IPS-20b (cell line): ENCODE measurements at regions not wholly inside any gene's neighbourhood (a gene's known extent, or its start where the extent isn't known, plus 50 kb on each side); places are given as distances from the start of the nearest gene placed in this dataset.

ENCODE experiments used
- H3K27ac ChIP-seq: one replicate; pipeline ENCODE4 v1.5.1; 2013; ENCODE audit warnings: low read length
- H3K27me3 ChIP-seq: 2 replicates; pipeline ENCODE4 v1.6.1; 2013; ENCODE audit warnings: mild to moderate bottlenecking, low read length, inconsistent platforms; ENCODE audit not compliant: insufficient read depth
- H3K36me3 ChIP-seq: 2 replicates; pipeline ENCODE4 v1.6.1; 2013; ENCODE audit warnings: low read depth, mild to moderate bottlenecking, inconsistent platforms, low read length, moderate library complexity; ENCODE audit not compliant: insufficient read depth
- H3K4me1 ChIP-seq: 2 replicates; pipeline ENCODE4 v1.6.1; 2013; ENCODE audit warnings: mild to moderate bottlenecking, control low read depth, inconsistent platforms, low read length, moderate library complexity; ENCODE audit not compliant: insufficient read depth
- H3K4me3 ChIP-seq: 2 replicates; pipeline ENCODE4 v1.5.1; 2013; ENCODE audit warnings: mild to moderate bottlenecking, low read length, inconsistent platforms
- H3K9ac ChIP-seq: 2 replicates; pipeline ENCODE4 v1.6.1; 2013; ENCODE audit warnings: low read depth, mild to moderate bottlenecking, inconsistent platforms, low read length, moderate library complexity
- H3K9me3 ChIP-seq: 2 replicates; pipeline ENCODE4 v1.6.1; 2013; ENCODE audit warnings: mild to moderate bottlenecking, low read depth, low read length, inconsistent platforms; ENCODE audit not compliant: insufficient read depth

- Histone ChIP-seq H3K4me3 (no peak overlapping the region), H3K9me3 (no peaks in the 10 kb centered on the region), H3K36me3 (no peaks in the 10 kb centered on the region), H3K4me1 (no peaks in the 10 kb centered on the region), H3K27ac (no peak overlapping the region), H3K9ac (no peak overlapping the region), H3K27me3 (no peaks in the 10 kb centered on the region)
Measured at GRCh38 chr12:41701943-41702601, 442.6 kb downstream of the GXYLT1 start.

- Histone ChIP-seq H3K9me3 (no peaks in the 10 kb centered on the region), H3K36me3 (no peaks in the 10 kb centered on the region), H3K27ac (no peak overlapping the region), H3K4me3 (no peak overlapping the region), H3K4me1 (no peaks in the 10 kb centered on the region), H3K27me3 (no peaks in the 10 kb centered on the region), H3K9ac (no peak overlapping the region)
Measured at GRCh38 chr12:41700940-41701339, 443.7 kb downstream of the GXYLT1 start.

- no peak overlapping the region for H3K4me3 ChIP-seq
- no peak overlapping the region for H3K9ac ChIP-seq
- H3K36me3 ChIP-seq = no peaks in the 10 kb centered on the region
- H3K9me3 ChIP-seq = no peaks in the 10 kb centered on the region
- H3K27me3 ChIP-seq = no peaks in the 10 kb centered on the region
- no peaks in the 10 kb centered on the region for H3K4me1 ChIP-seq
- no peak overlapping the region for H3K27ac ChIP-seq
Measured at GRCh38 chr12:41699658-41700057, 445.0 kb downstream of the GXYLT1 start.

- no peak overlapping the region for H3K4me3 ChIP-seq
Measured at GRCh38 chr12:41697161-41697560, 447.5 kb downstream of the GXYLT1 start.

GRCh38 chr12:41684997-41685396, 459.7 kb downstream of the GXYLT1 start:
- no peaks in the 10 kb centered on the region for H3K9me3 ChIP-seq
- H3K36me3 ChIP-seq = no peaks in the 10 kb centered on the region
- H3K4me3 ChIP-seq = no peak overlapping the region
- H3K4me1 ChIP-seq = no peaks in the 10 kb centered on the region
- H3K27ac ChIP-seq = no peak overlapping the region
- no peaks in the 10 kb centered on the region for H3K27me3 ChIP-seq
- H3K9ac ChIP-seq = no peak overlapping the region

More at GRCh38 chr12:41697161-41697560, 447.5 kb downstream of the GXYLT1 start:
- H3K9ac ChIP-seq = no peak overlapping the region
- no peaks in the 10 kb centered on the region for H3K27me3 ChIP-seq
- H3K9me3 ChIP-seq = no peaks in the 10 kb centered on the region
- no peaks in the 10 kb centered on the region for H3K36me3 ChIP-seq
- H3K27ac ChIP-seq = no peak overlapping the region
- H3K4me1 ChIP-seq = no peaks in the 10 kb centered on the region

- no peaks in the 10 kb centered on the region for H3K4me1 ChIP-seq
- H3K4me3 ChIP-seq = no peak overlapping the region
- no peak overlapping the region for H3K9ac ChIP-seq
- H3K27ac ChIP-seq = no peak overlapping the region
- no peaks in the 10 kb centered on the region for H3K9me3 ChIP-seq
- no peaks in the 10 kb centered on the region for H3K36me3 ChIP-seq
- no peaks in the 10 kb centered on the region for H3K27me3 ChIP-seq
Measured at GRCh38 chr12:41683513-41684240, 461.0 kb downstream of the GXYLT1 start.

- no peak overlapping the region for H3K27ac ChIP-seq
- no peak overlapping the region for H3K9ac ChIP-seq
- no peaks in the 10 kb centered on the region for H3K27me3 ChIP-seq
- H3K4me1 ChIP-seq = no peaks in the 10 kb centered on the region
- H3K36me3 ChIP-seq = no peaks in the 10 kb centered on the region
- H3K9me3 ChIP-seq = no peaks in the 10 kb centered on the region
- H3K4me3 ChIP-seq = no peak overlapping the region
Measured at GRCh38 chr12:41683023-41683422, 461.7 kb downstream of the GXYLT1 start.

- Histone ChIP-seq H3K27me3 (no peaks in the 10 kb centered on the region), H3K36me3 (no peaks in the 10 kb centered on the region), H3K4me3 (no peak overlapping the region), H3K4me1 (no peaks in the 10 kb centered on the region), H3K9me3 (no peaks in the 10 kb centered on the region), H3K9ac (no peak overlapping the region), H3K27ac (no peak overlapping the region)
Measured at GRCh38 chr12:41681898-41682297, 462.8 kb downstream of the GXYLT1 start.

GRCh38 chr12:41680155-41680554, 464.5 kb downstream of the GXYLT1 start:
- H3K4me3 ChIP-seq = no peak overlapping the region
- H3K27me3 ChIP-seq = no peaks in the 10 kb centered on the region
- no peaks in the 10 kb centered on the region for H3K9me3 ChIP-seq
- H3K4me1 ChIP-seq = no peaks in the 10 kb centered on the region
- H3K27ac ChIP-seq = no peak overlapping the region
- H3K9ac ChIP-seq = no peak overlapping the region
- no peaks in the 10 kb centered on the region for H3K36me3 ChIP-seq

GRCh38 chr12:41663598-41664265, 475.6 kb downstream of the PDZRN4 start:
- H3K9ac ChIP-seq = no peak overlapping the region
- H3K27ac ChIP-seq = no peak overlapping the region
- no peaks in the 10 kb centered on the region for H3K27me3 ChIP-seq
- no peak overlapping the region for H3K4me3 ChIP-seq
- no peaks in the 10 kb centered on the region for H3K9me3 ChIP-seq
- peaks cover 2% of the 10 kb centered on the region; the same call in 1 of the 2 replicates for H3K4me1 ChIP-seq
- no peaks in the 10 kb centered on the region for H3K36me3 ChIP-seq

- H3K27me3 ChIP-seq = no peaks in the 10 kb centered on the region
- no peak overlapping the region for H3K4me3 ChIP-seq
- H3K9ac ChIP-seq = no peak overlapping the region
- H3K27ac ChIP-seq = no peak overlapping the region
- no peaks in the 10 kb centered on the region for H3K9me3 ChIP-seq
- H3K36me3 ChIP-seq = no peaks in the 10 kb centered on the region
- peaks cover 2% of the 10 kb centered on the region; the same call in 1 of the 2 replicates for H3K4me1 ChIP-seq
Measured at GRCh38 chr12:41661141-41661765, 473.1 kb downstream of the PDZRN4 start.
